Posterior cingulate gyrus (tissue), 11 donors: ENCODE measurements at regions not wholly inside any gene's neighbourhood (a gene's known extent, or its start where the extent isn't known, plus 50 kb on each side); places are given as distances from the start of the nearest gene placed in this dataset.
"Not testable (repeated sequence)": the region's sequence is repeated elsewhere in the genome, so short reads cannot be mapped to it uniquely, and the experiment has no call there.

Source experiments
- DNase-seq, 10 donors: peaks; one replicate each; pipeline versions ENCODE4 v3.0.0 to v3.0.0-alpha.2; 2020 to 2021; ENCODE audit warnings: mixed read lengths in 3 of 10
- intact Hi-C: fragments of 100-400 bp; cut with DNase I; formaldehyde crosslinking; loops from one replicate; pipeline ENCODE4 v1.15.1; 2023

DNA sequence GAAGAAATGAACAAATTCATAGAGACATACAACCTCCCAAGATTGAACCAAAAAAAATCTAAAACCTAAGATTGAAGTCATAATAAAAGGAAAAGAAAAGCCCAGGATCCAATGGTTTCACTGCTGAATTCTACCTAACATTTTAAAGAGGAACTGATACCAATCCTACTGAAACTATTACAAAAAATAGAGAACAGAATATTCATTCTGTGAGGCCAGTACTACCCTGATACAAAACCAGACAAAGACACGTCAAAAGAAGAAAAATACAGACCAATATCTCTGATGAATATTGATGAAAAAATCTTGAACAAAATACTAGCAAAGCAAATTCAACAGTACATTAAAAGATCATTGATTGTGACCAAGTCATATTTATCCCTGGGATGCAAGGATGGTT, 128.5 kb upstream of the STEAP1 start:
- intact Hi-C loops: no loop called here
- no peak for DNase-seq

DNA sequence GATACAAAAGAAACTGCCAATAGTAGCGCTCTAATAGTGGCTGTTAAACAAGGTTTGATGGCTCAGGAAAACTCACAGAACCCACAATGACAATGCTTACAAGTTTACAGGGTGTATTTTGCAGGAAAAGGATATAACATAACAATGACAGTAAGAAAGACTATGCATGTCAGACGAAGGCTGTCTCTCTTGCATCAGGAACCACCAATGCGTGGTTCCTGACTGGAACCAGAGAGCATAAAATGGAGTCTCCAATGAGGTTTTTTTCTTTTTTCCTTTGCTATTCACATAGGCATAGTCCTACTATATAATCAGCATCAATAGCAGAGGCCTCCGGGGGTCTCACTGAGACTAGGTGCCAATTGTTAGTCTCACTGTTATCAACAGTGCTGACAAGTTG, 120.4 kb upstream of the STEAP1 start:
- DNase-seq: no peak
- intact Hi-C loops: no loop called here

DNA sequence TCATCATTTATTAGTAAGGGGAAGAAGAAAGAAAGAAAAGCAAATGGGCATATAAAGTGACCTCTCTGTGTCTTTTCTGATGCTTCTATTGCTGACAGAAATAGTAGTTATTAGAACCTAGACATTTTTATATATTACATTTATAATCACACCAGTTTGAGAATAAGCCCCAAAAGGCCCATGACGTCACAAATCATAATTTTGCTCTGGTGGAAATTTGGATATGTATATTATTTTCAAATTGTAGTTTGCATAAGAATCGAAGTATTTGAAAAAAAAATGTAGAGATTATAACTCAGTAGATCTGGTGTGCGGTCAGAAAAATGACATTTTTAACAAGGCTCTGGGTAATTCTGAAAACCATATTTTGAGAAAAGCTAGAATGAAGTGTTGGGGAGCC, 101.2 kb upstream of the STEAP1 start:
- intact Hi-C loops: no loop called here

DNA sequence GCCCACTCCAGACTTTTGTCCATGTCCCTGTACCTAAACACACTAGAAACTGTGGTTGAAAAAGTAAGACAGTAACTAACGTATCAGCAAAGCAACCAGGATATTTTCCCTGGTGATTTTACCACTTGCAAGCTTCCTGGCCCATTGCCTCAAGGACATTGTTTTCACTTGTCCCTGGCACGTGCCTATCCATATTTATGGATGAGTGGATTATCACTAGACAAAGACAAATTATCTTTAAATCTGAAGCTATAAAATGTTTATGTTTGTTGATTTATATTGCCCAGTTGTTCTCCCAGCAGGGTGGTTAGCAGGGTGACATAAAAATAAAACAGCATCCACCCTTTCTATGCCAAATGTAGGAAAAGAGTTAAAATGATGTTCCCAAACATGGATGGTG, 93.2 kb upstream of the STEAP1 start:
- intact Hi-C loops: no loop called here
- no peak for DNase-seq

More for the DNA sequence above, 101.2 kb upstream of the STEAP1 start:
- no peak for DNase-seq

DNA sequence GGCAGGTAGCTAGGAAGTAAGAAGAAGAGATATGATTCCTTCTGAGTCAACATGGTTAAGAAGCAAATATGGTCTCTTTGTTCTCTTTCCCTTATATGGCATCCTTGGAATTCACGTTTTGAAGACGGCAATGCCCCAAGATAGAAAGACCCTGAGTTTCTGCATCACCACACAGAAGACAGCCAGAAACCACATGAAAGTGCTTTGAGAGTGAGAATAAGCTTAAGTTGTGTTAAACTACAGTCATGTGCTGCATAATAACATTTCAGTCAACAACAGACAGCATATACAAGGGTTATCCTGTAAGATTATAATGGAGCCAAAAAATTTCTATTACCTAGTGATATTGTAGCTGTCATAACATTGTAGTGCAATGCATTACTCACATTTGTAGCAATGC, 89.9 kb upstream of the STEAP1 start:
- DNase-seq: no peak
- intact Hi-C loops: no loop called here

DNA sequence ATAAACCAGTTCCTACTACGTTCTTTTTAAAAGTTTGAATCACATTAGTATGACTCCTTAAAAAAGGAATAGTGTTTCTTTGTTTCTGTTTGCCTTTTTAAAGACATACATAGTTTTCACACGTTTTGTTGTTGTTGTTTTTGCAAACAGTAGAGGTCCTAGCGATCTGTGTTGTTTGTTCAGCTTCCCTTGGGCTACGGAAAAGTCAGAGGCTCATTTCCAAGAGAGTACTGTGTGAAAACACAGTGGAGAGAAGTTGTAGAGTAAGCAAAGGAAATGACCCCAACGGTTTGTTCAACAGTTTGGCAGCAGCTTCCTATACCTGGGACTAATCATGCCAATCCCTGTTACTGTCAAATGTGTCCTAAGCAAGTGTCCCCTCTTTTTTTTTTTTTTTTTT, 87.1 kb upstream of the STEAP1 start:
- intact Hi-C loops: no loop called here
- DNase-seq: no peak

DNA sequence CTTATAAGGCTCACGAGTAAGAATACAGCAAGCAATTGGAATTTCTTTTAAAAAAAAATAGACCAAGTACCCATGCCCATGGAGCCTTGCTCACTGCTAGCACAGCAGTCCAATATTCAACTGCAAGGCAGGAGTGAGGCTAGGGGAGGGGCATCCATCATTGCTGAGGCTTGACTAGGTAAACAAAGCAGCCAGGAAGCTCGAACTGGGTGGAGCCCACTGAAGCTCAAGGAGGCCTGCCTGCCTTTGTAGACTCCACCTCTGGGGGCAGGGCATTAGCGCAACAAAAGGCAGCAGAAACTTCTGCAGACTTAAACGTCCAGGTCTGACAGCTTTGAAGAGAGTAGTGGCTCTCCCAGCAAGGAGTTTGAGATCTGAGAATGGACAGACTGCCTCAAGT, 84.0 kb upstream of the STEAP1 start:
- DNase-seq, intact Hi-C loops: not testable (repeated sequence)

DNA sequence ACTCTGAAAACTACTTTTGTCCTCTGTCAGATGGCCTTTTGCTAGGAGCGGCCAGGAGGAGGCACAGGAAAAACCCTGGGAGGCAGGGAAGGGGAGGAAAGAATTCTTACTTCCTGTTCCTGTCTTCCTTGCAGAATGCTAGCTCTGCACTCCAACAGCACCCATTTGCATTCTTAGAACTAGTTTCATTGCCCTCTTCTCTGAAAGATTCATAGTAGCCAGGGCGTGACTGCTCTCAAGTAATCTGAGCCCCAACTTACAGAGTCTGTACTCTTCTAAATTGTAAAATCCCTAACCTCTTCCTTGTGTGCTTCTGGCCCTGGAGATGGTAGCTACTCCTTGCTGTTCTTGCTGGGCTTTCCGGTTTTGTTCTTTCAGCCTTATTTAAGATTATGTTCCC, 75.3 kb upstream of the STEAP1 start:
- intact Hi-C loops: no loop called here

DNA sequence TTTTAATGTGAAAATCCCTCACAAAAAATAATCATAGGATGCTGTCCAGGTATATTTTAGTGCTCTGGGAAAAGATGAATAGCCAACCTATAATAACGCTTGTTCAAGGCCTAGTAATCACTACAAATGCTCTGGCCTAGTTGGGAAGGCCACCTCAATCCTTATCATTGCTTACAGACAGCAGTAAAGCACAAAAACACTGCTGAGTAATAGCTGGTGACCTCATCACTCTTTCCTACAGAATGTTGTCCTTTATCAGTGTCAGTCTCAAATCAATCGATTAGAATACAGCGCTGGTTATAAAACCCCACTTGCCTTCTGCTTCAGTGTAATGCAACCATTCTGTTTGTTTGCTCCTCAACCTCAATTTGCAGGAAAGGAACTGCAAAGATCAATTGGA, 72.6 kb upstream of the STEAP1 start:
- intact Hi-C loops: no loop called here
- no peak for DNase-seq

More for the DNA sequence above, 75.3 kb upstream of the STEAP1 start:
- no peak for DNase-seq

DNA sequence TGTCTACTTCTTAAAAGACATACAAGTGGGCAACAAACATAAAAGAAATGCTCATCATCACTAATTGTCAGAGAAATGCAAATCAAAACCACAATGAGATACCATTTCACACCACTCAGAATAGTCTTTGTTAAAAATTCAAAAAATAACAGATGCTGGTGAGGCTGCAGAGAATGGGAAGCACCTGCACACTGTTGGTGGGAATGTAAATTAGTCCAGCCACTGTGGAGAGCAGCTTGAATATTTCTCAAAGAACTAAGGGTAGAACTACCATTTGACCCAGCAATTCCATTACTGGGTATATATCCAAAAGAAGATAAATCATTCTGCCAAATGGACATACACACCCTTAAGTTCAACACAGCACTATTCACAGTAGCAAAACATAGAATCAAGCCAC, 61.8 kb upstream of the STEAP1 start:
- intact Hi-C loops: no loop called here
- no peak for DNase-seq

DNA sequence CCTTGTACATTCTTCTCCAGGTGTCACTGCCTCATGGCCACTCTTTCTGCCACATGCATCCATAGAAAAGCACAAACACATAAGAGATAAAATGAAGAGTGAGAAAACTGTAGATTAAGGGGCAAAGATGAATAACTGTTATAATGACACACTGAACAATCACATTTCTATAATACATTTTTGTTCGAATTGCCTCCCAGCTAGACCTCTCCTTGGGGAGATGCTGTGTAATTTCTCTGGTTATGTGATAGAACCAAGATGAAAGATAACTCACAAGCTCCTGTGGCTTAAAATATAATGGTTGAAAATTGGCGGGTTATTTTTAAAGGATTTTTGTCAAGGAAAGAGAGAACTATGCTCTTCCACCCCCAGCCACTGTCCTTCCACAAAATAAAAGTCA, 60.2 kb upstream of the STEAP1 start:
- intact Hi-C loops: no loop called here
- no peak for DNase-seq
